Activated CD8-positive, alpha-beta memory T cell treated with anti-CD3 and anti-CD28 coated beads for 36 hours (primary cell): ENCODE measurements at regions not wholly inside any gene's neighbourhood (a gene's known extent, or its start where the extent isn't known, plus 50 kb on each side); places are given as distances from the start of the nearest gene placed in this dataset.

ENCODE experiments used
- CTCF ChIA-PET: fragments of 350-600 bp; sonication (Branson Sonifier 250); formaldehyde crosslinking; loops from one replicate; lab custom pipeline; 2021; ENCODE audit warnings: antibody characterized with exemption; lab: Charles Lee
- POLR2A ChIA-PET: fragments of 350-600 bp; sonication (Branson Sonifier 250); formaldehyde crosslinking; loops from one replicate; lab custom pipeline; 2021; ENCODE audit warnings: antibody characterized with exemption; lab: Charles Lee

GRCh38 chr2:8409461-8410260, 272.2 kb upstream of the ID2 start:
- CTCF ChIA-PET = interaction anchor here (1.3 kb wide), 1 partner anchor 134 kb away, joined by 4 read pairs; no protein-coding TSS in a partner anchor
- POLR2A ChIA-PET = interaction anchor here (1.7 kb wide), 1 partner anchor 272 kb away, joined by 13 read pairs; the partner anchor contains the start of gene ID2

GRCh38 chr2:8412082-8412481, 269.8 kb upstream of the ID2 start:
- ChIA-PET CTCF (interaction anchor here (0.7 kb wide), 1 partner anchor 84 kb away, joined by 3 read pairs; no protein-coding TSS in a partner anchor), POLR2A (no interaction called here)

DNA sequence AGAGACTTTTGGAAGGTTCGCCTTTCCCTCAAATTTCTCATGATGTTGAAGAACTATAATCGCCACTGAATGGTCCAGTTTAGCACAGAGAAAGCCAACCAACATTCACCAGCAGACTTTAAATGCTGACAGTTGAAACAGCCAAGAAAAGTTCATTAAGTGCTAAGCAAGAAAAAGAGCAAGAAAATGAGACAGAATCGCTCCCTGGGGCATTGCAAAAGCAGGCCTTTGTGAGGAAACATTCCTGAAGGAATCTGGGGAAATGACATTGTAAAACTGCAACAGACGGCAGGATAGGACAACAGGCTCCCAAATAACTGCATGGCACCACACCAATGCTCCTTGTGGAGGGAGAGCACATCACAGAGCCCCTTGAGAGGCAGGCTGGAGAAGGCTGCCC, 269.3 kb upstream of the ID2 start:
- POLR2A ChIA-PET = no interaction called here

GRCh38 chr2:8413589-8414135, 268.2 kb upstream of the ID2 start:
- ChIA-PET POLR2A (no interaction called here), CTCF (no interaction called here)

More for the DNA sequence above, 269.3 kb upstream of the ID2 start:
- CTCF ChIA-PET = no interaction called here

- POLR2A ChIA-PET = no interaction called here
- CTCF ChIA-PET = interaction anchor here (0.7 kb wide), 1 partner anchor 69 kb away, joined by 3 read pairs; no protein-coding TSS in a partner anchor
Observed at GRCh38 chr2:8414946-8415879, 266.6 kb upstream of the ID2 start.

DNA sequence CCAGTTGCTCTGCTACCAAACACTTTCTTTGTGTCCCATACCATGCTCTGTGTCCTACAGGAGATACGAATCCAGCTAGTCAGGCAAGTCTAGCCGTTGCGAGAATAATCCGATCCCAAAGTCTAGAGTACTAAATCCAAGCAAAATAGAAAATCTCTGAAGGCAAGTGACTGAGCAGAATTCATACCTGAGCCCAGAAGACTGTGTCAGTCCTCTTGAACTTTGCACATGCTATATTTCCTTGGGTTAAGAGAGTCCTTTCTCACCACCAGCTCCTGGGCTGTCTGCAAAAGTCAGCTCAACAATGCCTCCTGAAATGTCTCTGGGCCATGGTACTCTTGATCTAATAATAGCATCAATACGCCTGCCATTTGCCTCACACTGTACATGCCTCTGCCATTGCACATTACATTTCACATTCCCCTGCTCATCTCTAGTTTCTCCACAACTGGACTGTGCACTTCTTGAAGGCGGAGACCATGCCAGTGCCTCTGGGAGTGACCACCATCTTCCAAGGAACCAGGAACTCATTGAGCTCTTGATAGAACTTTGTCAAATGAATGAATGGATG, 265.8 kb upstream of the ID2 start:
- ChIA-PET POLR2A (no interaction called here), CTCF (interaction anchor here (1.5 kb wide), 1 partner anchor 53 kb away, joined by 5 read pairs; no protein-coding TSS in a partner anchor)

DNA sequence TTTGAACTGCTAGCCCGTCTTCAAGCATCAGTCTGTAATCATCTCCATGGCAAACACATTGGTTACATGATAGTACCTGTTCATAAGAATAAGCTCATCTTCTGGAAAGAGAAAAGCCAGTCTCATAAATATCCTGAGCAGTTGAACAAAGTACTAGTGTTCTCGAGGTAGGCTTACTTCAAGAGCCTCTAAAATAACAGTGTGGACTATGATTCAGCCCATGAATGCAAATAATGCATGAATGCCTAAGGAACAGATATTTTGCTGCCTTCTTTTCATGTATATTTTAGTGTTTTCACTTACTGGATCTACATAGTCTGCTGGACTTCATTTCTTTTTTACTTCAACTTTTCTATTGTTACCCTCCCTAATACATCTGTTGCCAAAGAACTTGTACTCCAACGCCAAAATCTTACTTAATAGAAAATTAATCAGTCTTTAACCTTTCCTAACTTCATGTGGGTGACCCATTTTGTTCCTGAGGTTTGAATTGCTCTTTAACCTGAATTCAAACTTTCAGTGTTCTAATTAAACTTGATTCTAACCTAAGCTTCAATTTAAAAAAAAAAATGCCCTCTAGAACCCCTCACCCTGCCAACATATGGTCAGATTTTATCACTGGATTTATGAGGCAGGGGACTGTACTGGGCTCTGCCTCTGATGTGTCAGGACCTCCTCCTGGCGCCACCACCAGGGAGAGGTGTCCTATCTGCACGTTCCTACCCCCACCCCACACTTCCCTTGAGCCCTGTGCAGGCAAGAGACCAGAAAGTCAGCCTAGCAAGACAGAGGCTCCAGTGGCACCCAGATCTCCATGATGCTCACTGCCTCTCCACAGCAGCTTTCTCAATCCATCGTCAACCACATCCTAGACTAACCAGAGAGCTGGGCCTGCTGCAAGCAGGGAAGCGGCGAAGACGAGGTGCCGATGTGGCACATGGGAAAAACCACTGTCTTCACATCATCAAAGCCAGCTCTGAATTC, 264.7 kb upstream of the ID2 start:
- POLR2A ChIA-PET = no interaction called here
- CTCF ChIA-PET = interaction anchor here (1.5 kb wide), 1 partner anchor 52 kb away, joined by 5 read pairs; no protein-coding TSS in a partner anchor

- POLR2A ChIA-PET = no interaction called here
- CTCF ChIA-PET = no interaction called here
Observed at GRCh38 chr2:8418721-8419120, 263.1 kb upstream of the ID2 start.

DNA sequence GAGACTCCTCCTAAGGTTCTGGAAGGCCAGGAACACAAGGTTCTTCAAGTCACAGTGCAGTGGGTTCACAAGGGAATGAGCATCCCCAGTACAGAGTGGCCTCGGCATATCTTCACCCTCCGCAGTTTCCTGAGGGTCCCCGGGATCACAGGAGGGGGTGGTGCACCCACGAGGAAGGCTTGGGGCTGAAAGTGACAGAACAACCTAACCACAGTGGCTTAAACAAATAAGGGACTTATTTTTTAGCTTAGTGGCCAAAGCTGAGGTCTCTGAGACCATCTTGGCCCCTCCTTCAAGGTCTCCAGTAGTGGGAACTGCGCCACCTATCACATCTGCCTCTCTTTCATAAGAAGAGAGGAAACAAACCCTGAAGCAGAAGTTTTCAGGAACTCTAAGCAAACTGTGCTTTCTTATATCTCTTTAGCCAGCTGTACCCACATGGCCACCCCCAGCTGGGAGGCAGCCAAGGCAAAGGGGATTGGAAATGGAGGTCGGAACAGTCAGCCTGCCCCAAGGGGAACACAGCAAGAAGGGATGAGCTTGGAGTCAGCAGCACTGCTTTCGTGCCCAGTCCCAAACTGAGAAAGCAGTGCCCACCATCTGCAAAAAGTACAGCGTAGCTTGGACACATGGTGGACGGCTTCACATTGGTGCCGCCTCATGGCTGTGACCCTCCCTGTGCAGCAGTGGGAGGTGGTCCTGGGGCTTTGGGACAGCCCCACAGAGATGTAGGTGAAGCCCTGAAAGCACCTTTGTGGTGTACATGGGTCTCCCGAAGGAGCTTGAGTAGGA, 260.0 kb upstream of the ID2 start:
- POLR2A ChIA-PET = no interaction called here
- CTCF ChIA-PET = no interaction called here

DNA sequence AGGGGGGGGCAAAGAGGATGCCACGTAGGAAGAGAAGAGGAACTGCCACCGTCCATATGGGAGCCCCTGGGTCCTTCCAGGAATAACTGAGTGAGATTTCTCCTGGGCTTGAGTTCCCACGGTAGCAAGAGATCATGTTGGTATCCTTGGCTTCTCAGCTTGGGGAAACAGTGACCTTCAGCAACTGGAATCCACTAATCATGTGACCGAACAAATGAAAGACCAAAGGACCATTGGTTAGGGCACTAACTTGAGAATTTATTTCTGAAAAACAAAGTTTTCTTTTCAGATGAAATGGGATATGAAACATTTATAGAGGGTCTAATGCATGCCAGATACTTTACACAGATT, 259.4 kb upstream of the ID2 start:
- POLR2A ChIA-PET = no interaction called here
- CTCF ChIA-PET = no interaction called here

GRCh38 chr2:8424997-8425900, 256.6 kb upstream of the ID2 start:
- ChIA-PET POLR2A (no interaction called here), CTCF (no interaction called here)

DNA sequence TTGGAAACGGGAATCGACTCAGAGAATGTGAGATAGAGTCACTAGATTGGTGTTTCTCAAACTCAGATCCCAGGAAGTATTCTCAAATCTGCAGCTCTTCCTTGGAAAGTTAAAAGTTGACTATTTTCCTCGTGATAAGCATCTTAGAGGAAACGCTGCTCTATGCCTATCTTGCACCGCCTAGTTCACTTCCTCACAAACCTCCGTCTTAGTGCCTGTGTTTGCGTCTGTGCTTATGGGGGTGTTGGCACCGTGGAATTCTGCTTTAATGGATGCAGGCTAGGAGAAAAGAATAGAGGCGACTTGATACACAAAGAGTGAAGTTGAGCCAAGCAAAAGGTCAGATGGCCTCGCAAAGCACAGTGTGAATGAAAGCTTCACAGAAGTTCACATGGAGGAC, 255.3 kb upstream of the ID2 start:
- CTCF ChIA-PET = interaction anchor here (0.5 to 1.2 kb wide), 2 partner anchors 18 to 20 kb away, joined by 3 to 4 read pairs; no protein-coding TSS in a partner anchor
- POLR2A ChIA-PET = no interaction called here

- ChIA-PET CTCF (interaction anchor here (0.5 to 1.2 kb wide), 2 partner anchors 19 to 20 kb away, joined by 3 to 4 read pairs; no protein-coding TSS in a partner anchor), POLR2A (no interaction called here)
Observed at GRCh38 chr2:8427211-8427610, 254.6 kb upstream of the ID2 start.

GRCh38 chr2:8430628-8431027, 251.2 kb upstream of the ID2 start:
- POLR2A ChIA-PET = no interaction called here
- CTCF ChIA-PET = no interaction called here

DNA sequence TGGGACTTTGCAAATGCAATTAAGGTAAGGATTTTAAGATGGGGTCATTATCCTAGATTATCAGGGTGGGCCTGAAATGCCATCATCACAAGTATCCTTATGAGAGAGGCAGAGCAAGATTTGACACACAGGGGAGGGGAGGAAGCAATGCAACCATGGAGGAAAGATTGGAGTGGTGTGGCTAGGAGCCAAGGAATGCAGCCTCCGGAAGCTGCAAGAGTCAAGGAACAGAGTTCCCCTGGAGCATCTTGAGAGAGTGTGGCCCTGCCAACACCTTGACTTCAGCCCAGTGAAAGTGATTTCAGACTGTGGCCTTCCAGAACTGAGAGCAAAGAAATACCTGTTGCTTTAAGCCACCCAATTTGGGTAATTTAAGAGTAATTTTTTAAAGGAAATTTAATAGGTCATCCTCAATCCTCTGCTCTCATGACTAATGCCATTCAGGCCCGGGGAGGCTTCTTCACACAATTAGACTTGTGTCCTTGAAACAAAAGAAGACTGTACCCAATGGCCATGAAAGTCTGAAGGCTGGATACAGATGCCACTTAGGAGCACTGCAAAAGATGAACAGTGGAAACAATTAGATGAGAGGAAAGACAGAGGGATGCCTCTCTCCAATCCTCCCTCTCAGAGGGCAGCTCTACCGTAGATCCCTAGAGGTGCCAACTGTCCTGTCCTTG, 250.3 kb upstream of the ID2 start:
- CTCF ChIA-PET = no interaction called here
- POLR2A ChIA-PET = no interaction called here
